GM18909 (cell line): ENCODE measurements at regions not wholly inside any gene's neighbourhood (a gene's known extent, or its start where the extent isn't known, plus 50 kb on each side); places are given as distances from the start of the nearest gene placed in this dataset.
"Not testable (repeated sequence)": the region's sequence is repeated elsewhere in the genome, so short reads cannot be mapped to it uniquely, and the experiment has no call there.

ENCODE experiments used
- ATAC-seq: cut with Tn5 transposase; IDR thresholded peaks from one replicate; pipeline ENCODE4 v1.9.1; 2021; ENCODE audit warnings: mild to moderate bottlenecking; ENCODE audit not compliant: unreplicated experiment, poor library complexity

GRCh38 chr12:18008642-18009041, 81.4 kb downstream of the RERGL start:
- no peak for ATAC-seq

DNA sequence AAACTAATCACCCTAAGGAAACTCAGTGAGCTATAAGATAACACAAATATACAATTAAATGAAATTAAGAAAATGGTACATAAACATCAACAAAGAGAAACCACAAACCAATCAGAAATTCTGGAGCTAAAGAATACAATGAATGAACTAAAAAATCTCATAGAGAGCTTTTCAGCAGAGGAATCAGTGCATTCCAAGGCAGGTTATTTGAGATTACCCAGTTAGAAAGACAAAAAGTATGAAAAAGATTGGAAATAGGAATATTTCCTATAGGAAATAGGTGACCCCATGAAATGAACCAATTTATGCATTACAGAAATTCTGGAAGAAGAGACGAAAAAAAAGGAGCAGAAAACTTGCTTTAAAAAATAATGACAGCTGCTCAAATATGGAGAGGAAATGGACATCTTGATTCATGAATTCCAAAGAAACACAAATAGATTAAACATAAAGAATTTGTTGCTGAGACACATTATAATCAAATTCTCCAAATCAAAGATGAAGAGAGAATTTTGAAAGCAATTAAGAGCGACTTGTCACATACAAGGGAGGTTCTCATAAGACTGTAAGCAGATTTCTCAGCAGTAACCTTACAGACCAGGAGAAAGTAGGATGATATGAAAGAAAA, 90.7 kb downstream of the RERGL start:
- ATAC-seq = no peak

DNA sequence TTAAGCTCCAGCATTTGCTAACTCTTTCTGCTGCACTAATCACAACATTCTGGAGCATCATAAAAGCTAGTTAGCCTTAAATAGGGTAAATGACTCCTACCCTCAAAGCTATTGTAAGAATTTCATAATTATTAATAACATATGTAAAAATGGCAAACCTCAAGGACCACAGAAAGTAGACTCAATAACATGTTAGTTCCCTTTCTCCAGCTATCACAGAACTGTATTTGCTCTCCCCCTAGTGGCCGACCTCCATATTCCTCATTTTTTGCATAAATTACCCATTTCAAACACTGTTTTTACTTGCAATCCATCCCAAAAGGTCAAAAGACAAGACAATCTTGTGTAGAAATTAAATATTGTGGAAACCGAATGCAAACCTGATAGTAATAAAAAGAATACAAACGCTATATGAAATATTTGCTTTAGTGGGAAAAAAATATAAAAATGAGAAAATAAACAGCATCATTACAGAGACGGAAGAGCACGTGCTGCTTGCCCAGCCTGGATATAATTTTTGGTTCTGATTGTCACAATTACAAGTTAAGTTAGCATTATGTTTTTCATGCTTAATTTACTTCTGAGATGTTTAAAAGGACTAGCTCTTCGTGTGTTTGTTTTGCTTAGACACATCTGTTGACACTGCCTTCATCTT, 97.9 kb downstream of the RERGL start:
- ATAC-seq = peak; percentile 92

DNA sequence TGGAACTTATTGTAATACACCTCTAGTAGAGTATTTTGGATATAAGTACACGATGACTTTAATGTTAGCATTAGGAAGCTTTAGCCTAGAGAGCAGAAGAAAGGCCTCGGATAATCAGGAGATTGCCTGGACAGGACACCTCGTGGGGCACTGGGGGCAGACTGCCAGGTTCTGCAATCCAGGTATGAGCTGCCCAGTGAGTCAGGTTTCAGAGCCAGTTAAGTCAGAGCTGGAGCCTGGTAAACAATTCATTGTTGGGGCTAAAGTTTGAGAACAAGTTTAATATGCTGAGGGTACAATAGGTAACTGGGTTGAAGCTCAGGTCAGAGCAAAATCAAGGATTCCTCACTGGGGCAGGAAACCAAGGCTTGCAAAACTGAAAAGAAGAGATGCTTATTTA, 107.4 kb downstream of the RERGL start:
- no peak for ATAC-seq

- no peak for ATAC-seq
Measured at GRCh38 chr12:17976202-17976601, 113.8 kb downstream of the RERGL start.

- no peak for ATAC-seq
Measured at GRCh38 chr12:17975763-17976162, 114.2 kb downstream of the RERGL start.

GRCh38 chr12:17975239-17975638, 114.8 kb downstream of the RERGL start:
- no peak for ATAC-seq

DNA sequence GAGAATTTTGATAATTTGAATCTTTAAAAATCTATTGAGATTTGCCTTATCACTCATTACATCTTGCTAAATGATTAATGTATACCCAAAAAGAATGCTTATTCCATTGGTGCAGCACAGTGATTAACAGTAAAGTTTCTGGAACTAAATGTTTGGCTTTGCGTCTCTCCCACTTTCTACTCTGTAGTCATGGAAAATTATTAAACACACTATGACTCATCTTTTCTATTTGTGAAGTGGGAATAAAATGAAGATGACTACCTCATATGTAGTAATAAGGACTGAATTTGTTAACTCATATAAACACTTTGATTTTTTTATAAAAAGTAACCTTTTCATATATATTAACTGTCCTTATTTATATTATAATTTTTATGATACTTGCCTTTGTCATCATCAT, 118.1 kb downstream of the RERGL start:
- ATAC-seq = no peak

DNA sequence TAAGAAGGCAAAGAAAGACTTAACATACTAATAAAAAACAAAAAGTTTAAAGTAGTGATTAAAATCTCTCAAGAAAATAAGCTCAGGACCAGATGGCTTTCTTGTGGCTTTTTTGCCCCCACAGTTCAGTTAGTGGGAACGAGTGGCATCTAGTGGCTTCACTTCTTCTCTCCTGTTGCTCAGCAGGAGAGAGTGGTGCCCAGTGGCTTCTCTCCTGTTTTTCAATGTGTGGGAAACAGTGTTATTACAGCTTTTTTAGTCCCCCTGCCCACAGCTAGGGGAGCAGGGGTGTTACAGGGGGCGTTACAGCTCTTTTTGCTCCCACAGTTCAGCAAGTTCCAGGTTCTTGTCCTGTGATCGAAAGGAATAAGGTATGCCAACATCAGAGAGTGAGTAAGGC, 135.2 kb downstream of the RERGL start:
- no peak for ATAC-seq

- no peak for ATAC-seq
Measured at GRCh38 chr12:17950898-17951297, 139.1 kb downstream of the RERGL start.

DNA sequence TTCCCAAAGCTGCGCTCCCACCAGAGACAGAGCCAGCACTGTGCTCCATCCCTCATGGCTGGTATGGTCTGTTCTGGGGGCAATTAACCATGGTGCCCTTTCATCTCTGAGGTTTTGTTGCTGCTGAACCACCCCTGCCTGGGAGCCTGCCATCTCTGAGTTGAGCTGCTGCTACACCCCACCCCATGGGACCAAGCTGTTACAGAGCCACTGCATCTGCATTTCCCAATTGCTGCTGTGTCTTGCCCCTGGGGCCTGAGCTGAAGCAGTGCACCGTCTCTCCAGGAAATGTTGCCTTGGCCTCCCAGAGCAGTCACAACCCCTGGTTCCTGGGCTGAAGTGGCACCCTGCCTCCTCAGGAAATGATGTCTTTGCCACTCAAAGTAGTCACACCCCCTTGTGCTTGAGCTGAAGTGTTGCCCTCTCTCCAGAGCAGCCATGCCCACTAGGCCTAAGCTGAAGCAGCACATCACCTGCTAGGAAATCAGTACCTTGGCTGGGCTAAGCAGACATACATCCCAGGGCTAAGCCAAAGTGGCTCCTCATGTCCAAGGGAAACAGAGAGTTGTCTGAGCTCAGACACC, 140.3 kb downstream of the RERGL start:
- ATAC-seq = no peak

DNA sequence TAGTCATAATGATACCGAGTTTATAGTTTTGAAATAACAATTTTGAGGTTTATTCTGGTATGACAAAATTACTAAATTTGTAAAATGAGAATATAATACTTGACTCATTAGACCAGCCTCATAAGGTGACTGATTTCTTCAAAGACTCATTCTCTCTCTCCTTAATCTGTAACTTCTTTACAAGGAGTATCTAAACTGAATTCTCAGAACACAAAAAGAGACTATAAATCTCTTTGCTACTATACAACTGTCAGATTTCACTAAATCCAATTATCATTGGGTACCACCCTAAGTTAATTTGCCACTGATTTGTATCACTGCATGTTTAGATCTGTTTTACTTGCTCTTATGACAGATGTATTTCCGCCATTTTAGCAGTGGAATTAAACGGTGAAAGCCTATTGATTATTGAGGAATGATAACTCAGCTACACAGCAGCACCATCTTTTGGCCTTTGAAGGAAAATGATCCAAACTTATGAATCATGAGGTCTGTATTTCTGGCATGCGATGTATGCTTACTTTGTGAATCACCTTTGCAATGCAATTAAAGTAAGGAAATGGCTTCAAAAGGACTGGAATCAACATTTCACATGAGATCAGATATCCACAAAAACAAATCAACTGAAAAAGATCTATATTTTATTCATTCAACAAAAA, 161.2 kb downstream of the RERGL start:
- ATAC-seq = no peak

GRCh38 chr12:17918013-17918412, 172.0 kb downstream of the RERGL start:
- ATAC-seq = no peak

- ATAC-seq = no peak
Measured at GRCh38 chr12:17884581-17884980, 205.4 kb downstream of the RERGL start.

- no peak for ATAC-seq
Measured at GRCh38 chr12:17878714-17879113, 211.3 kb downstream of the RERGL start.

GRCh38 chr12:17875230-17875629, 214.8 kb downstream of the RERGL start:
- ATAC-seq = no peak

DNA sequence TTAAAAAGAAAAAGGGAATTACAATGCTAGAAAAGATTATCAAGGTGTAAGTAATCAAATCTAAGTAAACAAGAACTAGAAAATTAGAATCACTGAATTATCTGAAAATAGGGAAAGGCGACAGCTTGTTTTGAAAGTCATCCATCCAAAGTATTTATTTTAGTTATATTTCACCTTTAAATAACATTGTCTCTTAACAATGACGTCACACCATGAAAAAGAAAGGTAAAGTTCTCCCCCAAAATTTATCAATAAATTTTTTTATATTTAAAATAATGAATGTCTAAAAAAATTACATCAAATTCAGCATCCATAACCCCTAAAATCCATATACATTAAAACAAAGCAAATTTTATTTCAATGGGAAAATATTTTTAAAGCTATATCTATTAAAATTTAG, 223.2 kb downstream of the RERGL start:
- no peak for ATAC-seq

DNA sequence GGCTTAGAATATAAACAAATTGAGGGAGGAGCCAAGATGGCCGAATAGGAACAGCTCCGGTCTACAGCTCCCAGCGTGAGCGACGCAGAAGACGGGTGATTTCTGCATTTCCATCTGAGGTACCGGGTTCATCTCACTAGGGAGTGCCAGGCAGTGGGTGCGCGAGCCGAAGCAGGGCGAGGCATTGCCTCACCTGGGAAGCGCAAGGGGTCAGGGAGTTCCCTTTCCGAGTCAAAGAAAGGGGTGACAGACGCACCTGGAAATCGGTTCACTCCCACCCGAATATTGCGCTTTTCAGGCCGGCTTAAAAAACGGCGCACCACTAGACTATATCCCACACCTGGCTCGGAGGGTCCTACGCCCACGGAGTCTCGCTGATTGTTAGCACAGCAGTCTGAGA, 234.4 kb downstream of the RERGL start:
- ATAC-seq = not testable (repeated sequence)

- no peak for ATAC-seq
Measured at GRCh38 chr12:17853054-17853453, 236.9 kb downstream of the RERGL start.

DNA sequence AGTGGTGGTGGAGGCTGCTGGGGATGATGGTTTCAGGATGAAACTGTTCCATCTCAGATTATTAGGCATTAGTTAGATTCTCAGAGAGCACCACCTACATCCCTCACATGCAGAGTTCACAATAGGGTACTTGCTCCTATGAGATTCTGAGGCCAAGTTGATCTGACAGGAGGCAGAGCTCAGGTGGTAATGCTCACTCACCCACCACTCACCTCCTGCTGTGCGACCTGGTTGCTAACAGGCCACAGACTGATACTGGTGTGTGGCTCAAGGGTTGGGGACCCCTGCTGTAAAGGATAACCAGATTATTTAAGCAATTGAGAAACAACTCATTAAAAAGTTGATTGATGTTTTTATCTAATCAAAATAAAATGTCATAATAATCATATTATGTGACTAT, 248.5 kb downstream of the RERGL start:
- no peak for ATAC-seq

GRCh38 chr12:17829813-17830212, 260.2 kb downstream of the RERGL start:
- ATAC-seq = no peak
